ENCODE measurements at regions not wholly inside any gene's neighbourhood (a gene's known extent, or its start where the extent isn't known, plus 50 kb on each side); places are given as distances from the start of the nearest gene placed in this dataset.
A peak's percentile ranks its signal among the peaks of the same experiment; 100 is the strongest.

- peak overlapping the region in 1 of 11 experiments; percentile 9; a peak in 1 of 22 replicates for H3K27ac ChIP-seq
- H3K9me3 ChIP-seq (replicated peaks in 1 of 11) = no peaks in the 10 kb centered on the region
- peaks cover 98 to 100% (median 99%) of the 10 kb centered on the region in 11 experiments for H4K20me1 ChIP-seq
- H3K4me1 ChIP-seq = peaks cover 54 to 80% (median 62%) of the 10 kb centered on the region in 10 experiments
- H3K4me3 ChIP-seq = no peak overlapping the region
- H3K9ac ChIP-seq = peak overlapping the region in 7 of 11 experiments; percentile 2 to 34 (median 15); a peak in 4 of 22 replicates
- peaks cover 35 to 97% (median 70%) of the 10 kb centered on the region in 11 experiments for H3K36me3 ChIP-seq
- no peaks in the 10 kb centered on the region for H3K27me3 ChIP-seq
- H3K4me2 ChIP-seq = peak overlapping the region in 5 of 11 experiments; percentile 9 to 52 (median 17); a peak in 3 of 22 replicates
- TF ChIP-seq Cebpa-rat (IDR thresholded peaks at IDR 0.05) = no peak
Measured at GRCh38 chr12:124488520-124488919, 78.9 kb downstream of the NCOR2 start.

GRCh38 chr12:124487834-124488165 is 79.6 kb downstream of the NCOR2 start:
- peaks cover 48 to 74% (median 58%) of the 10 kb centered on the region in 10 experiments for H3K4me1 ChIP-seq
- H3K36me3 ChIP-seq = peaks cover 35 to 97% (median 68%) of the 10 kb centered on the region in 11 experiments
- peaks cover 98 to 100% (median 99%) of the 10 kb centered on the region in 11 experiments for H4K20me1 ChIP-seq
- no peak for TF ChIP-seq Cebpa-rat (IDR thresholded peaks at IDR 0.05)
- H3K4me3 ChIP-seq = no peak overlapping the region
- peak overlapping the region in 3 of 11 experiments; percentile 9 to 52 (median 44); a peak in 3 of 22 replicates for H3K4me2 ChIP-seq
- no peaks in the 10 kb centered on the region for H3K9me3 ChIP-seq (replicated peaks in 1 of 11)
- no peak overlapping the region for H3K27ac ChIP-seq
- no peak overlapping the region for H3K9ac ChIP-seq
- H3K27me3 ChIP-seq = no peaks in the 10 kb centered on the region

GRCh38 chr12:124487066-124487833 is 80.2 kb downstream of the NCOR2 start:
- Histone ChIP-seq H3K4me2 (peak overlapping the region in 7 of 11 experiments; percentile 14 to 52 (median 44); a peak in 7 of 22 replicates), H3K9me3 (replicated peaks in 1 of 11) (no peaks in the 10 kb centered on the region), H4K20me1 (peaks cover 98 to 100% (median 99%) of the 10 kb centered on the region in 11 experiments), H3K4me1 (peaks cover 48 to 74% (median 58%) of the 10 kb centered on the region in 10 experiments), H3K4me3 (no peak overlapping the region), H3K27me3 (no peaks in the 10 kb centered on the region), H3K27ac (peak overlapping the region in 2 of 11 experiments; percentile 12 to 29; a peak in 3 of 22 replicates), H3K9ac (0 out of 22 replicates have a peak overlapping the region, but pooled peaks of 3 of the 11 experiments have one; percentile 1 to 9 (median 3)), H3K36me3 (peaks cover 37 to 97% (median 68%) of the 10 kb centered on the region in 11 experiments)
- TF ChIP-seq Cebpa-rat (IDR thresholded peaks at IDR 0.05) = no peak

- H4K20me1 ChIP-seq = peaks cover 98 to 100% (median 99%) of the 10 kb centered on the region in 11 experiments
- H3K9ac ChIP-seq = no peak overlapping the region
- H3K4me2 ChIP-seq = no peak overlapping the region
- no peak for TF ChIP-seq Cebpa-rat (IDR thresholded peaks at IDR 0.05)
- peaks cover 48 to 74% (median 59%) of the 10 kb centered on the region in 10 experiments for H3K4me1 ChIP-seq
- no peak overlapping the region for H3K4me3 ChIP-seq
- no peaks in the 10 kb centered on the region for H3K9me3 ChIP-seq (replicated peaks in 1 of 11)
- H3K27ac ChIP-seq = no peak overlapping the region
- peaks cover 33 to 97% (median 62%) of the 10 kb centered on the region in 11 experiments for H3K36me3 ChIP-seq
- H3K27me3 ChIP-seq = no peaks in the 10 kb centered on the region
Measured at GRCh38 chr12:124486346-124486963, 81.0 kb downstream of the NCOR2 start.

GRCh38 chr12:124485371-124485770 is 82.0 kb downstream of the NCOR2 start:
- no peaks in the 10 kb centered on the region for H3K9me3 ChIP-seq (replicated peaks in 1 of 11)
- H3K9ac ChIP-seq = no peak overlapping the region
- no peak overlapping the region for H3K4me3 ChIP-seq
- H3K27ac ChIP-seq = 0 out of 22 replicates have a peak overlapping the region, but pooled peaks of 1 of the 11 experiments have one; percentile 27
- H3K36me3 ChIP-seq = peaks cover 26 to 91% (median 54%) of the 10 kb centered on the region in 11 experiments
- H4K20me1 ChIP-seq = peaks cover 94 to 100% (median 98%) of the 10 kb centered on the region in 11 experiments
- H3K4me1 ChIP-seq = peaks cover 54 to 81% (median 65%) of the 10 kb centered on the region in 10 experiments
- no peaks in the 10 kb centered on the region for H3K27me3 ChIP-seq
- TF ChIP-seq Cebpa-rat (IDR thresholded peaks at IDR 0.05) = no peak
- H3K4me2 ChIP-seq = no peak overlapping the region

- Histone ChIP-seq H3K36me3 (peaks cover 20 to 85% (median 45%) of the 10 kb centered on the region in 11 experiments), H3K9me3 (replicated peaks in 1 of 11) (no peaks in the 10 kb centered on the region), H3K27me3 (no peaks in the 10 kb centered on the region), H3K4me1 (peaks cover 63 to 90% (median 73%) of the 10 kb centered on the region in 10 experiments), H3K4me2 (peak overlapping the region in 8 of 11 experiments; percentile 3 to 32 (median 22); a peak in 10 of 22 replicates), H3K27ac (peak overlapping the region in 3 of 11 experiments; percentile 27 to 38 (median 38); a peak in 3 of 22 replicates), H4K20me1 (peaks cover 94 to 100% (median 98%) of the 10 kb centered on the region in 11 experiments), H3K4me3 (no peak overlapping the region), H3K9ac (no peak overlapping the region)
- TF ChIP-seq Cebpa-rat (IDR thresholded peaks at IDR 0.05) = no peak
Measured at GRCh38 chr12:124484526-124484953, 82.9 kb downstream of the NCOR2 start.

DNA sequence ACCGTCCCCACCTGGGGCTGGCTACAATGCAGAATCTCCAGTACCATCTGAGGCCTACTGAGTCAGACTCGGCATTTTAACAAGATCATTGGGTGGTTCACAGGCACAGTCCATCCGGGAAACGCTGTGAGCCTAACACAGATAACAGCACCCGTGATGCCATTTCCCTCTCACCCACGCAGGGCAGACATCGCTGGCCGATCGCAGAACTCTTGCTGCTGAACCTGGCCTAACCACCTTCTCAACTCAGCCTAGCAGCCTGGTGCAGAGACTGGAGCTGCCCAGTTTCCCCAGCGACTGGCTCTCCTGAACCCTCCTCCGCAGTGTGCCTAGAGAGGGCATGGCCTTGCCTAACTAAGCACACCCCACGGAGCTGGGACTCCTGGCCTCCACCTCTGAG is 83.3 kb downstream of the NCOR2 start:
- H3K27me3 ChIP-seq = no peaks in the 10 kb centered on the region
- peaks cover 94 to 100% (median 98%) of the 10 kb centered on the region in 11 experiments for H4K20me1 ChIP-seq
- H3K27ac ChIP-seq = no peak overlapping the region
- no peaks in the 10 kb centered on the region for H3K9me3 ChIP-seq (replicated peaks in 1 of 11)
- H3K36me3 ChIP-seq = peaks cover 20 to 85% (median 44%) of the 10 kb centered on the region in 11 experiments
- no peak overlapping the region for H3K9ac ChIP-seq
- peaks cover 67 to 92% (median 77%) of the 10 kb centered on the region in 10 experiments for H3K4me1 ChIP-seq
- no peak for TF ChIP-seq Cebpa-rat (IDR thresholded peaks at IDR 0.05)
- H3K4me2 ChIP-seq = peak overlapping the region in 6 of 11 experiments; percentile 3 to 32 (median 14); a peak in 5 of 22 replicates
- no peak overlapping the region for H3K4me3 ChIP-seq

DNA sequence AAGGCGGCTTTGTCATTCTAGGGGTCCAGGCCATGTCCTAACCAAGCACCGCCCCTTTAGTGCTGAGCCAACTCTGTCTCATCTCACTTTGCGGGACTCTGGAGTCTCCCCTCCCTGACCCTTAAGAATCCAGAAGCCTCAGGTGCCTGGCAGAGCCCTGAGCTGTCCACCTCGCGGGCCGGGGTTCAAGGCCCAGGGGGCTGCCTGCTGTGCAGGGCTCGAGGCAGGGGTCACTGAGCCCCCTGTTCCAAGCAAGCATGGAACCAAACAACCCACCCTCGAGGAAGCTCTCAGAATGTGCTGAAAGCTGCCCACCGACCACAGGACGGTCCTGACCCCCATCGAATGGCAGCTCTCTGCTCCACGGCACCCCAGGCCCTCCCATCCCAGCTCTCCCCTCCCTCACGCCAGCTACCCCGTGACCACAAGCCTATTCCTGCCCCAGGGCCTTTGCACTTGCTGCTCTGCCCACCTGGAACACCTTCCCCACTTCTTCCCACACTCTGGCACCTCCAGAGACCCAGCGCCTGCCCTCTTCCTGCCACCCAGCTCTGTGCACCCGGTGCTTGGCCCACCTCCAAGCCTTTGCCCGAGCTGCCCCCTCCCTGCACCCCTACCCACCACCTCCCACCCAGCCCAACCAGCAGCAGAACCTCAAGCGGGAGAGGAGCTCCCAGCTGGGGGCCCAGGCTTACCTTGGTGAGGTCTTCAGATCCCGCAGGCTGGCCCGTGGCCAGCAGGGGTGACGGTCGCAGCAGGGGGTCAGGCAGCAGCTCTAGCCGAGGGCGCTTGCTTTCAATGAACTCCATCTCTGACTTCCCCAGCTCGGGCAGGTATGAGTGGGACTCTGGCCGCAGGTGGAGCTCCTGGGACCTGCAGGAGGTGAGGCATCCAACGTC is 84.3 kb downstream of the NCOR2 start:
- no peak overlapping the region for H3K4me3 ChIP-seq
- H3K9me3 ChIP-seq (replicated peaks in 1 of 11) = no peaks in the 10 kb centered on the region
- peaks cover 20 to 83% (median 40%) of the 10 kb centered on the region in 11 experiments for H3K36me3 ChIP-seq
- no peak overlapping the region for H3K27ac ChIP-seq
- H3K27me3 ChIP-seq = no peaks in the 10 kb centered on the region
- H3K4me2 ChIP-seq = peak overlapping the region in 7 of 11 experiments; percentile 16 to 96 (median 87); a peak in 11 of 22 replicates
- H3K4me1 ChIP-seq = peaks cover 68 to 92% (median 78%) of the 10 kb centered on the region in 10 experiments
- H4K20me1 ChIP-seq = peaks cover 94 to 100% (median 98%) of the 10 kb centered on the region in 11 experiments
- peak overlapping the region in 1 of 11 experiments; percentile 3; a peak in 1 of 22 replicates for H3K9ac ChIP-seq
- no peak for TF ChIP-seq Cebpa-rat (IDR thresholded peaks at IDR 0.05)
